Heart right ventricle (tissue), 16 donors: ENCODE measurements at regions not wholly inside any gene's neighbourhood (a gene's known extent, or its start where the extent isn't known, plus 50 kb on each side); places are given as distances from the start of the nearest gene placed in this dataset.

Source experiments
- ATAC-seq, 8 donors: fragments of 200-7000 bp; cut with Tn5 transposase; one replicate each; pipeline ENCODE4 v1.9.1; 2020; ENCODE audit warnings: mild to moderate bottlenecking in 8 of 8, moderate library complexity in 8 of 8, moderate number of reproducible peaks in 1 of 8
- DNase-seq, 2 donors: peaks; one replicate each; pipeline ENCODE4 v3.0.0-alpha.2; 2020
- H3K27ac ChIP-seq, 10 donors: fragments of 200-600 bp; sonication (generic) in 2 of 10; one replicate each; pipeline versions ENCODE4 v1.5.0 to v1.8.0; 2020 to 2022; ENCODE audit warnings: mild to moderate bottlenecking in 3 of 10
- H3K27me3 ChIP-seq, 7 donors: fragments of 200-600 bp; one replicate each; pipeline ENCODE4 v1.8.0; 2021 to 2022; ENCODE audit warnings: mild to moderate bottlenecking in 2 of 7
- H3K36me3 ChIP-seq, 9 donors: fragments of 200-600 bp; sonication (generic) in 1 of 9; one replicate each; pipeline versions ENCODE4 v1.5.0 to v1.8.0; 2020 to 2022; ENCODE audit warnings: mild to moderate bottlenecking in 2 of 9
- H3K4me1 ChIP-seq, 9 donors: fragments of 200-600 bp; sonication (generic) in 1 of 9; one replicate each; pipeline versions ENCODE4 v1.5.0 to v1.8.0; 2020 to 2022; ENCODE audit warnings: mild to moderate bottlenecking in 4 of 9
- H3K4me3 ChIP-seq, 10 donors: fragments of 200-600 bp; sonication (generic) in 2 of 10; one replicate each; pipeline versions ENCODE4 v1.5.0 to v1.8.0; 2020 to 2022; ENCODE audit warnings: mild to moderate bottlenecking in 7 of 10, moderate library complexity in 2 of 10
- H3K9me3 ChIP-seq, 11 donors: fragments of 200-600 bp in 10 of 11; sonication (generic) in 2 of 11; one replicate each; pipeline versions ENCODE4 v1.5.0 to v1.8.0; 2013 to 2022; ENCODE audit warnings: mild to moderate bottlenecking in 2 of 11, control low read depth in 1 of 11, moderate library complexity in 1 of 11
- WGBS, 2 donors: extraction: QIAGEN DNeasy Blood & Tissue Kit; methylation state at CpG; one replicate each; pipeline ENCODE4 v1.1.7; 2013; ENCODE audit warnings: inconsistent platforms in 1 of 2; 5-methylcytosine and 5-hydroxymethylcytosine counted together
- intact Hi-C, 10 donors: fragments of 100-400 bp; cut with DNase I; formaldehyde crosslinking; loops; one replicate each; pipeline versions ENCODE4 v1.11.1 to v1.14.2; 2022
- TF ChIP-seq, protein P1 (sequence below), 9 donors: fragments of 200-600 bp; sonication (generic) in 2 of 9; IDR thresholded peaks; one replicate each; pipeline versions ENCODE4 v1.5.0 to v1.8.0; 2021 to 2022; ENCODE audit warnings: antibody characterized with exemption in 9 of 9, mild to moderate bottlenecking in 5 of 9, moderate library complexity in 1 of 9
- donor health status: Arrhythmogenic right ventricular cardiomyopathy.
- donor health status: ischemic (EF 13 %, LVEDD 7.1; RV severe dilation, severe dysfunction).
- donor health status: healthy with polysubstance abuse.
- donor health status: DM: no; HTN: yes; CAD: no.
- donor health status: DM: no; HTN: no; CAD: no.
- donor health status: ischemic (EF 25% LVEDD 6.9; RV normal size, moderate dysfunction).
- donor health status: ischemic (EF 25% LVEDD 5.7; RV mildly dilated, moderate dysfunction).
- donor health status: healthy.
- donor health status: DM: yes; HTN: yes; CAD: no.
- donor health status: Ischemic cardiomyopathy.
- donor health status: ischemic (EF 35%, LVEDD 5.7; RV mildly dilated, moderate dysfunction).
- donor health status: nonischemic (EF 11% LVEDD 7.7; RV severe dilation, severe dysfunction).
- donor health status: DM: yes; HTN: yes; CAD: no.
- donor health status: PGD.
- donor health status: ischemic (EF 29% LVEDD 5.4; RV normal size, mild dysfunction).
- donor health status: nonischemic (EF 23%, LVEDD 6.1; RV moderate dilation, normal function).

DNA sequence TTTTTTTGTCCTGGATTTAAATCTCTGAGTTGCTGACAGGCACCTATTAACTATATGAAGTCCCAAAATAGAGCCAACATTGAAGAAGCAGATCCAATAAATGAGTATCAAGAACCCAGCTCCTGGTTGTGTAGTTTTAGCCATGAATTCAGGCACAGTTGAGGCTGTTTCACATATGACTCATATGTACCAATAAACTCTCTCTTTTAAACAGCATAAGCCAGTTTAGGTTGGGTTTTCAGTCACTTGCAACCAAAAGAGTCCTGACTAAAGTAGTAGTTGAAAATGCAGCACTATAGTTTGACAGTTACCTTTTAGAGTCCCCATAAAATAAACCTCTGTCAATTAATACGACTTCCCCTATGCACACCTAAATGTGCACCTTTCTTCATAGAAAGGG lies 389.9 kb downstream of the RPS29 start:
- Histone ChIP-seq H3K4me3 (no peak overlapping the region), H3K27ac (no peak overlapping the region), H3K36me3 (no peaks in the 10 kb centered on the region), H3K9me3 (no peaks in the 10 kb centered on the region), H3K4me1 (no peaks in the 10 kb centered on the region), H3K27me3 (no peaks in the 10 kb centered on the region)
- TF ChIP-seq, protein P1, sequence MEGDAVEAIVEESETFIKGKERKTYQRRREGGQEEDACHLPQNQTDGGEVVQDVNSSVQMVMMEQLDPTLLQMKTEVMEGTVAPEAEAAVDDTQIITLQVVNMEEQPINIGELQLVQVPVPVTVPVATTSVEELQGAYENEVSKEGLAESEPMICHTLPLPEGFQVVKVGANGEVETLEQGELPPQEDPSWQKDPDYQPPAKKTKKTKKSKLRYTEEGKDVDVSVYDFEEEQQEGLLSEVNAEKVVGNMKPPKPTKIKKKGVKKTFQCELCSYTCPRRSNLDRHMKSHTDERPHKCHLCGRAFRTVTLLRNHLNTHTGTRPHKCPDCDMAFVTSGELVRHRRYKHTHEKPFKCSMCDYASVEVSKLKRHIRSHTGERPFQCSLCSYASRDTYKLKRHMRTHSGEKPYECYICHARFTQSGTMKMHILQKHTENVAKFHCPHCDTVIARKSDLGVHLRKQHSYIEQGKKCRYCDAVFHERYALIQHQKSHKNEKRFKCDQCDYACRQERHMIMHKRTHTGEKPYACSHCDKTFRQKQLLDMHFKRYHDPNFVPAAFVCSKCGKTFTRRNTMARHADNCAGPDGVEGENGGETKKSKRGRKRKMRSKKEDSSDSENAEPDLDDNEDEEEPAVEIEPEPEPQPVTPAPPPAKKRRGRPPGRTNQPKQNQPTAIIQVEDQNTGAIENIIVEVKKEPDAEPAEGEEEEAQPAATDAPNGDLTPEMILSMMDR (IDR thresholded peaks at IDR 0.05), result no peak
- WGBS, 2 donors, result 69 to 79% methylated on average over 1 of the region's 1 CpG
- intact Hi-C loops, result no loop called here
- ATAC-seq, result no peak
- DNase-seq, result no peak

- no peak for DNase-seq
- H3K27ac ChIP-seq, result no peak overlapping the region
- no peak overlapping the region for H3K4me3 ChIP-seq
- H3K27me3 ChIP-seq, result peaks cover 0 to 5% (median 0%) of the 10 kb centered on the region in 7 donors
- intact Hi-C loops, result no loop called here
- H3K9me3 ChIP-seq, result no peaks in the 10 kb centered on the region
- no peaks in the 10 kb centered on the region for H3K36me3 ChIP-seq
- TF ChIP-seq, protein P1 (IDR thresholded peaks at IDR 0.05), result no peak
- no peaks in the 10 kb centered on the region for H3K4me1 ChIP-seq
- ATAC-seq, result peak in 1 of 8 donors; percentile 17
- WGBS, 2 donors, result 48 to 56% methylated on average over 2 of the region's 2 CpGs
Measured at GRCh38 chr14:49194067-49194466, 392.1 kb downstream of the RPS29 start.

GRCh38 chr14:49193332-49194065 lies 392.7 kb downstream of the RPS29 start:
- Histone ChIP-seq H3K27me3 (peaks cover 0 to 5% (median 0%) of the 10 kb centered on the region in 7 donors), H3K36me3 (no peaks in the 10 kb centered on the region), H3K27ac (no peak overlapping the region), H3K9me3 (no peaks in the 10 kb centered on the region), H3K4me1 (no peaks in the 10 kb centered on the region), H3K4me3 (no peak overlapping the region)
- 46 to 53% methylated on average over 7 of the region's 7 CpGs for WGBS, 2 donors
- TF ChIP-seq, protein P1 (IDR thresholded peaks at IDR 0.05), result no peak
- DNase-seq, result no peak
- ATAC-seq, result no peak
- intact Hi-C loops, result no loop called here

DNA sequence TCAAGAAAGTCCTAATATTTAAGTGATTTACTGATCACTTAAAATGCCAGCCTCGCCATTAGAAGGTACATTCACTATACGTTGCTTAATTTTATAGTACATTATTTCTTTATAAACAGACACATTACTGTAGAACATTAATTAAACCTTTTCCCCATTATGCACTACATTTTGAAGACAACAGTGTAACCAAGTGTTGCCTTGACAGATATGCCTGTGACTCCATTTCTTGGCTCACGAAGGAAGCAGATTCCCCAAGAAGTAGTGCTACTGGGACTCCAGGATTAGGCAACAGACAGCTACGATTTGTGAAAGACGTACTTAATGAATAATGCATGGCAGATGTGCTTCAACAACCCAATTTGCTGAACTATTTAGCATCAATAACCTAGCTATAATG lies 394.8 kb downstream of the RPS29 start:
- intact Hi-C loops, result no loop called here
- H3K4me3 ChIP-seq, result no peak overlapping the region
- H3K27me3 ChIP-seq, result peaks cover 0 to 5% (median 0%) of the 10 kb centered on the region in 7 donors
- TF ChIP-seq, protein P1 (IDR thresholded peaks at IDR 0.05), result no peak
- no peak overlapping the region for H3K27ac ChIP-seq
- WGBS, 2 donors, result 74 to 83% methylated on average over 5 of the region's 5 CpGs
- DNase-seq (no peak), ATAC-seq (no peak)
- H3K36me3 ChIP-seq, result no peaks in the 10 kb centered on the region
- H3K9me3 ChIP-seq, result peaks cover 0 to 18% (median 0%) of the 10 kb centered on the region in 11 donors
- no peaks in the 10 kb centered on the region for H3K4me1 ChIP-seq
